ENCODE measurements at regions not wholly inside any gene's neighbourhood (a gene's known extent, or its start where the extent isn't known, plus 50 kb on each side); places are given as distances from the start of the nearest gene placed in this dataset.

GRCh38 chr5:135662061-135662481 lies 83.3 kb upstream of the CXCL14 start (continued):
- TF ChIP-seq, protein P1, sequence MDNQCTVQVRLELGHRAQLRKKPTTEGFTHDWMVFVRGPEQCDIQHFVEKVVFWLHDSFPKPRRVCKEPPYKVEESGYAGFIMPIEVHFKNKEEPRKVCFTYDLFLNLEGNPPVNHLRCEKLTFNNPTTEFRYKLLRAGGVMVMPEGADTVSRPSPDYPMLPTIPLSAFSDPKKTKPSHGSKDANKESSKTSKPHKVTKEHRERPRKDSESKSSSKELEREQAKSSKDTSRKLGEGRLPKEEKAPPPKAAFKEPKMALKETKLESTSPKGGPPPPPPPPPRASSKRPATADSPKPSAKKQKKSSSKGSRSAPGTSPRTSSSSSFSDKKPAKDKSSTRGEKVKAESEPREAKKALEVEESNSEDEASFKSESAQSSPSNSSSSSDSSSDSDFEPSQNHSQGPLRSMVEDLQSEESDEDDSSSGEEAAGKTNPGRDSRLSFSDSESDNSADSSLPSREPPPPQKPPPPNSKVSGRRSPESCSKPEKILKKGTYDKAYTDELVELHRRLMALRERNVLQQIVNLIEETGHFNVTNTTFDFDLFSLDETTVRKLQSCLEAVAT (IDR thresholded peaks at IDR 0.05): no peak
- TF ChIP-seq, protein P2, sequence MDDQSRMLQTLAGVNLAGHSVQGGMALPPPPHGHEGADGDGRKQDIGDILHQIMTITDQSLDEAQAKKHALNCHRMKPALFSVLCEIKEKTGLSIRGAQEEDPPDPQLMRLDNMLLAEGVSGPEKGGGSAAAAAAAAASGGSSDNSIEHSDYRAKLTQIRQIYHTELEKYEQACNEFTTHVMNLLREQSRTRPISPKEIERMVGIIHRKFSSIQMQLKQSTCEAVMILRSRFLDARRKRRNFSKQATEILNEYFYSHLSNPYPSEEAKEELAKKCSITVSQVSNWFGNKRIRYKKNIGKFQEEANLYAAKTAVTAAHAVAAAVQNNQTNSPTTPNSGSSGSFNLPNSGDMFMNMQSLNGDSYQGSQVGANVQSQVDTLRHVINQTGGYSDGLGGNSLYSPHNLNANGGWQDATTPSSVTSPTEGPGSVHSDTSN (IDR thresholded peaks at IDR 0.05; ENCODE audit: insufficient replicate concordance, low read depth, low read length): no peak

DNA sequence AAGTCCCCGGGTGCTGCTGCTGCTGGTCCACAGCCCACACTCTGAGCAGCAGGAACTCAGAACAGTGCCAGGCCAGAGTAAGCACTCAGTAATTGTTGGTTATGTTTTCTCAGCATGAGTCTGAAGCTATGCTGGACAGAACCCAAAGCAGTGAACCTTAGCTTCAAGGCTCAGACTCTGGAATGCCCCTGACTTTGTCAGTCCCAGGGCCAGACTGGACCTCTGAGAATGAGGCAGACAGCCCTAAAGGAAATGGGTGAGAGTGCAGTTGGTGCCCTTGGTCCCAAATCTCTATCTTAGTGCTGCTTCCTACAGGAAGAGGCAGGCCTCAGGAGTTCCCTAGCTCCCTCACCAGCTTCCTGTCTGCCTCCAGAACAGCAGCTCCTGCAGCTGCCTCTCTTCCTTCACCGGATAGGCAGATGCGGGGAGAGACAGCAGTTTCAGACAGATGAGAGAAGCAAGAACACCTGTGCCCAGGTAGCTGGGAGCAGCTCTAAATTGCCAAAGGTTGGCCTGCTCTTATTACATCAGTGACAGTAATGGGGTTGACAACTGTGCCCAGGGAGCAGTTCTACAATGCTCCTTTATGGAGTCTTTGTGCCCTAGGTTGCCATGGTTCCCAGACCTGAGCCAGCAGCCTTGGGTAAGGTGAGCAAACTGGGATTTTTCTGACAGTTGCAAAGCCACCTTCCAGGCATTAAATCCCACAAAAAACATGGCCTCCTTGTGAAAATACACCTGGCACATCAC lies 82.2 kb upstream of the CXCL14 start:
- intact Hi-C loops (cut with micrococcal nuclease; ENCODE audit: unreplicated experiment): no loop called here
- no peak for FAIRE-seq
- H2AFZ ChIP-seq (ENCODE audit: control insufficient read depth, low read depth, low read length): no peak overlapping the region

More for the DNA sequence above, 82.2 kb upstream of the CXCL14 start:
- Histone ChIP-seq H3K9ac (ENCODE audit: control insufficient read depth, insufficient read depth, low read length) (no peak overlapping the region), H3K4me1 (ENCODE audit: control insufficient read depth, insufficient read depth, low read length) (no peaks in the 10 kb centered on the region), H3K79me2 (ENCODE audit: control insufficient read depth, insufficient read depth, low read length) (no peaks in the 10 kb centered on the region), H3K27ac (ENCODE audit: control insufficient read depth, insufficient read depth) (no peak overlapping the region), H3K4me3 (no peak overlapping the region), H3K36me3 (ENCODE audit: control insufficient read depth in 2 of 2, insufficient read depth in 2 of 2, low read length in 1 of 2) (no peaks in the 10 kb centered on the region), H3K27me3 (replicated peaks in 1 of 2; ENCODE audit: control insufficient read depth in 2 of 2, insufficient read depth in 2 of 2, low read length in 1 of 2) (no peaks in the 10 kb centered on the region; a peak in 2 of 4 replicates), H3K4me2 (ENCODE audit: control insufficient read depth, insufficient read depth) (no peak overlapping the region), H3K9me3 (replicated peaks; ENCODE audit: control insufficient read depth, insufficient read depth, low read length) (peaks cover 1% of the 10 kb centered on the region; the same call in 2 of the 3 replicates), H4K20me1 (ENCODE audit: control insufficient read depth, insufficient read depth) (no peaks in the 10 kb centered on the region)
- no peak for ATAC-seq
- CTCF ChIA-PET: no interaction called here
- SMC1A ChIA-PET (ENCODE audit: uncharacterized antibody, unreplicated experiment): no interaction called here
- TF ChIP-seq BMI1 (IDR thresholded peaks at IDR 0.05; ENCODE audit: borderline replicate concordance) (no peak), LARP7 (IDR thresholded peaks at IDR 0.05) (no peak), EGR1 (IDR thresholded peaks at IDR 0.05; ENCODE audit: borderline replicate concordance in 1 of 2, low read depth in 2 of 2, low read length in 2 of 2) (no peak), CEBPB (IDR thresholded peaks at IDR 0.05; ENCODE audit: borderline replicate concordance in 1 of 2, low read depth in 2 of 2, low read length in 2 of 2) (no peak), ZNF207 (IDR thresholded peaks at IDR 0.05; ENCODE audit: borderline replicate concordance) (no peak), ZNF24 (IDR thresholded peaks at IDR 0.05) (no peak), CBX3 (IDR thresholded peaks at IDR 0.05; ENCODE audit: borderline replicate concordance, low read depth) (no peak), YY1 (IDR thresholded peaks at IDR 0.05; ENCODE audit: low read depth, low read length) (no peak), HCFC1 (IDR thresholded peaks at IDR 0.05; ENCODE audit: low read length) (no peak), SP1 (IDR thresholded peaks at IDR 0.05; ENCODE audit: low read depth, low read length) (no peak), ATF7 (IDR thresholded peaks at IDR 0.05; ENCODE audit: low read depth) (no peak), NBN (IDR thresholded peaks at IDR 0.05) (no peak), MTA3 (IDR thresholded peaks at IDR 0.05; ENCODE audit: borderline replicate concordance, low read length) (no peak), MAX (IDR thresholded peaks at IDR 0.05; ENCODE audit: low read depth, low read length) (no peak), PAX5 (IDR thresholded peaks at IDR 0.05; ENCODE audit: borderline replicate concordance, low read depth, low read length) (no peak), EED (IDR thresholded peaks at IDR 0.05; ENCODE audit: low read depth) (no peak), FOXM1 (IDR thresholded peaks at IDR 0.05; ENCODE audit: low read depth, low read length) (no peak)
- TF ChIP-seq, protein P3, sequence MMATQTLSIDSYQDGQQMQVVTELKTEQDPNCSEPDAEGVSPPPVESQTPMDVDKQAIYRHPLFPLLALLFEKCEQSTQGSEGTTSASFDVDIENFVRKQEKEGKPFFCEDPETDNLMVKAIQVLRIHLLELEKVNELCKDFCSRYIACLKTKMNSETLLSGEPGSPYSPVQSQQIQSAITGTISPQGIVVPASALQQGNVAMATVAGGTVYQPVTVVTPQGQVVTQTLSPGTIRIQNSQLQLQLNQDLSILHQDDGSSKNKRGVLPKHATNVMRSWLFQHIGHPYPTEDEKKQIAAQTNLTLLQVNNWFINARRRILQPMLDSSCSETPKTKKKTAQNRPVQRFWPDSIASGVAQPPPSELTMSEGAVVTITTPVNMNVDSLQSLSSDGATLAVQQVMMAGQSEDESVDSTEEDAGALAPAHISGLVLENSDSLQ (IDR thresholded peaks at IDR 0.05): no peak
- DNase-seq (ENCODE audit: low read depth, low spot score): no peak
- BruUV-seq (replicated peaks): no TSS peak
- in situ Hi-C loops (cut with MboI): no loop called here
- POLR2A ChIA-PET: interaction anchor here (0.6 kb wide), 1 partner anchor 25 kb away, joined by 3 read pairs; no protein-coding TSS in a partner anchor
- WGBS (ENCODE audit: insufficient coverage, insufficient replicate concordance, low lambda C conversion rate, missing lambda C conversion rate): 5% methylated on average over 3 of the region's 3 CpGs
- RAD21 ChIA-PET (ENCODE audit: unreplicated experiment): no interaction called here

Data from GM12878 (cell line).